Neural progenitor cell (in vitro differentiated cells): ENCODE measurements at regions not wholly inside any gene's neighbourhood (a gene's known extent, or its start where the extent isn't known, plus 50 kb on each side); places are given as distances from the start of the nearest gene placed in this dataset.

Experiments
- DNase-seq: peaks from one replicate; pipeline ENCODE4 v3.0.0-alpha.2; 2016; ENCODE audit warnings: low spot score
- H2AFZ ChIP-seq: fragments of 200-600 bp; sonication (generic); replicated peaks from 2 replicates; pipeline ENCODE4 v1.6.1; 2016; ENCODE audit warnings: antibody characterized with exemption
- H3F3A ChIP-seq: fragments of 200-600 bp; sonication (generic); 2 replicates; pipeline ENCODE4 v1.6.1; 2016; ENCODE audit warnings: antibody characterized with exemption, low read depth
- H3K27ac ChIP-seq: fragments of 200-600 bp; sonication (generic); 2 replicates; pipeline ENCODE4 v1.5.1; 2016; ENCODE audit warnings: mild to moderate bottlenecking
- H3K27me3 ChIP-seq: fragments of 200-600 bp; sonication (generic); 2 replicates; pipeline ENCODE4 v1.6.1; 2016; ENCODE audit warnings: mild to moderate bottlenecking, moderate library complexity
- H3K36me3 ChIP-seq: fragments of 200-600 bp; sonication (generic); 2 replicates; pipeline ENCODE4 v1.5.1; 2016
- H3K4me1 ChIP-seq: fragments of 200-600 bp; sonication (generic); 2 replicates; pipeline ENCODE4 v1.6.1; 2016; ENCODE audit warnings: mixed run types
- H3K4me2 ChIP-seq: fragments of 200-600 bp; sonication (generic); 2 replicates; pipeline ENCODE4 v1.6.1; 2016
- H3K4me3 ChIP-seq: fragments of 200-600 bp; sonication (generic); 2 replicates; pipeline ENCODE4 v1.5.1; 2016
- H3K79me2 ChIP-seq: fragments of 200-600 bp; sonication (generic); 2 replicates; pipeline ENCODE4 v1.6.1; 2016; ENCODE audit warnings: low read depth
- H3K9ac ChIP-seq: fragments of 200-600 bp; sonication (generic); 2 replicates; pipeline ENCODE4 v1.6.1; 2016
- H3K9me3 ChIP-seq: fragments of 200-600 bp; sonication (generic); 2 replicates; pipeline ENCODE4 v1.5.1; 2016; ENCODE audit warnings: low read depth
- H4K20me1 ChIP-seq: fragments of 200-600 bp; sonication (generic); 2 replicates; pipeline ENCODE4 v1.6.1; 2016; ENCODE audit warnings: low read depth
- H3K27ac Mint-ChIP-seq: 3 replicates; pipeline ENCODE4 v1.8.0; 2021; ENCODE audit warnings: mixed read lengths
- H3K27me3 Mint-ChIP-seq: 2 replicates; pipeline ENCODE4 v1.8.0; 2022; ENCODE audit warnings: low read depth, mild to moderate bottlenecking, inconsistent platforms, moderate library complexity, mixed read lengths; ENCODE audit not compliant: insufficient read depth
- H3K36me3 Mint-ChIP-seq: 3 replicates; pipeline ENCODE4 v1.8.0; 2021; ENCODE audit warnings: mixed read lengths
- H3K4me1 Mint-ChIP-seq: 3 replicates; pipeline ENCODE4 v1.8.0; 2021; ENCODE audit warnings: mixed read lengths
- H3K4me3 Mint-ChIP-seq: 3 replicates; pipeline ENCODE4 v1.8.0; 2021; ENCODE audit warnings: mild to moderate bottlenecking, moderate library complexity, mixed read lengths
- H3K9me3 Mint-ChIP-seq: 3 replicates; pipeline ENCODE4 v1.8.0; 2020; ENCODE audit warnings: mixed read lengths
- EZH2 ChIP-seq: fragments of 200-600 bp; sonication (generic); IDR thresholded peaks from 2 replicates; pipeline ENCODE4 v1.6.1; 2017; ENCODE audit warnings: antibody characterized with exemption, mild to moderate bottlenecking, moderate library complexity
- EZH2phosphoT487 ChIP-seq: fragments of 200-600 bp; sonication (generic); IDR thresholded peaks from 2 replicates; pipeline ENCODE4 v1.6.1; 2017; ENCODE audit warnings: antibody characterized with exemption
- TF ChIP-seq, protein P1 (sequence below): fragments of 200-600 bp; sonication (generic); IDR thresholded peaks from 2 replicates; pipeline ENCODE4 v1.5.1; 2017; ENCODE audit warnings: antibody characterized with exemption, mild to moderate bottlenecking

GRCh38 chr11:123284454-123284853 lies 89.4 kb upstream of the CLMP start:
- Mint-ChIP-seq H3K4me3 (no peak overlapping the region), H3K36me3 (peaks cover 2% of the 10 kb centered on the region), H3K27me3 (peaks cover 13% of the 10 kb centered on the region), H3K4me1 (peaks cover 16% of the 10 kb centered on the region), H3K27ac (no peak overlapping the region), H3K9me3 (no peaks in the 10 kb centered on the region)
- Histone ChIP-seq H3F3A (no peaks in the 10 kb centered on the region), H3K79me2 (no peaks in the 10 kb centered on the region), H2AFZ (no peak overlapping the region), H4K20me1 (no peaks in the 10 kb centered on the region), H3K9me3 (no peaks in the 10 kb centered on the region), H3K27me3 (no peaks in the 10 kb centered on the region), H3K27ac (no peak overlapping the region), H3K36me3 (no peaks in the 10 kb centered on the region), H3K4me2 (no peak overlapping the region), H3K9ac (no peak overlapping the region), H3K4me3 (no peak overlapping the region), H3K4me1 (no peaks in the 10 kb centered on the region)
- TF ChIP-seq, protein P1, sequence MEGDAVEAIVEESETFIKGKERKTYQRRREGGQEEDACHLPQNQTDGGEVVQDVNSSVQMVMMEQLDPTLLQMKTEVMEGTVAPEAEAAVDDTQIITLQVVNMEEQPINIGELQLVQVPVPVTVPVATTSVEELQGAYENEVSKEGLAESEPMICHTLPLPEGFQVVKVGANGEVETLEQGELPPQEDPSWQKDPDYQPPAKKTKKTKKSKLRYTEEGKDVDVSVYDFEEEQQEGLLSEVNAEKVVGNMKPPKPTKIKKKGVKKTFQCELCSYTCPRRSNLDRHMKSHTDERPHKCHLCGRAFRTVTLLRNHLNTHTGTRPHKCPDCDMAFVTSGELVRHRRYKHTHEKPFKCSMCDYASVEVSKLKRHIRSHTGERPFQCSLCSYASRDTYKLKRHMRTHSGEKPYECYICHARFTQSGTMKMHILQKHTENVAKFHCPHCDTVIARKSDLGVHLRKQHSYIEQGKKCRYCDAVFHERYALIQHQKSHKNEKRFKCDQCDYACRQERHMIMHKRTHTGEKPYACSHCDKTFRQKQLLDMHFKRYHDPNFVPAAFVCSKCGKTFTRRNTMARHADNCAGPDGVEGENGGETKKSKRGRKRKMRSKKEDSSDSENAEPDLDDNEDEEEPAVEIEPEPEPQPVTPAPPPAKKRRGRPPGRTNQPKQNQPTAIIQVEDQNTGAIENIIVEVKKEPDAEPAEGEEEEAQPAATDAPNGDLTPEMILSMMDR: no peak
- TF ChIP-seq EZH2phosphoT487: no peak
- no peak for TF ChIP-seq EZH2
- DNase-seq: no peak

DNA sequence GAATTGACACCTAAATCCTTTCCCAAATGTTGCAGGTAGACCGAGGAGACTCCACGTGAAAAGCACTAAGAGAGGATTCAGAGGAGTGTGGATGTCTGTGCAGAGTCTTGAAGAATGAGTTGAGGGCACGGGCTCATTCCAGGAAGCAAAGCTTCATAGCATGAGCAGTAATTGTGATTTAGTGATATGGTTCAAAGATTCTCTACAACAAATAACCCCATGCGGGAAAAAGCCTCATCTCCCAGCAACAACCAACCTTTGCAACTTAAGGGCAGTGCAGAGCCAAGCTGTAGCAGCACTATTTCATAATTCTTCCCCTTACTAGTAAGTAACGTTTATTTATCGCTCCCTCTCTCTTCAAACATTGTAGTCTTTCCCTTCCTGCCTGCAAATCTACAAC lies 87.5 kb upstream of the CLMP start:
- no peaks in the 10 kb centered on the region for H3K27me3 ChIP-seq
- Mint-ChIP-seq H3K27me3 (peaks cover 10% of the 10 kb centered on the region), H3K27ac (peak overlapping the region; percentile 16), H3K4me3 (no peak overlapping the region), H3K36me3 (no peaks in the 10 kb centered on the region), H3K9me3 (no peaks in the 10 kb centered on the region), H3K4me1 (peaks cover 14% of the 10 kb centered on the region)
- H4K20me1 ChIP-seq: no peaks in the 10 kb centered on the region
- DNase-seq: no peak
- H3F3A ChIP-seq: no peaks in the 10 kb centered on the region
- H3K79me2 ChIP-seq: no peaks in the 10 kb centered on the region
- TF ChIP-seq, protein P1: no peak
- TF ChIP-seq EZH2phosphoT487 (no peak), EZH2 (no peak)
- H3K9ac ChIP-seq: no peak overlapping the region
- H3K4me2 ChIP-seq: no peak overlapping the region
- no peak overlapping the region for H3K27ac ChIP-seq
- no peaks in the 10 kb centered on the region for H3K9me3 ChIP-seq
- no peak overlapping the region for H2AFZ ChIP-seq
- H3K4me1 ChIP-seq: no peaks in the 10 kb centered on the region
- H3K4me3 ChIP-seq: no peak overlapping the region
- no peaks in the 10 kb centered on the region for H3K36me3 ChIP-seq

- no peak overlapping the region for H2AFZ ChIP-seq
- no peak overlapping the region for H3K9ac ChIP-seq
- H3K4me3 ChIP-seq: no peak overlapping the region
- no peaks in the 10 kb centered on the region for H3K79me2 ChIP-seq
- H3K4me1 ChIP-seq: no peaks in the 10 kb centered on the region
- no peaks in the 10 kb centered on the region for H3F3A ChIP-seq
- TF ChIP-seq, protein P1: no peak
- TF ChIP-seq EZH2 (no peak), EZH2phosphoT487 (no peak)
- peaks cover 4% of the 10 kb centered on the region for H3K27me3 Mint-ChIP-seq
- H3K9me3 Mint-ChIP-seq: no peaks in the 10 kb centered on the region
- H3K27me3 ChIP-seq: no peaks in the 10 kb centered on the region
- no peak overlapping the region for H3K4me3 Mint-ChIP-seq
- no peak for DNase-seq
- H3K27ac Mint-ChIP-seq: no peak overlapping the region
- H3K4me1 Mint-ChIP-seq: no peaks in the 10 kb centered on the region
- H3K9me3 ChIP-seq: no peaks in the 10 kb centered on the region
- no peak overlapping the region for H3K4me2 ChIP-seq
- no peaks in the 10 kb centered on the region for H3K36me3 ChIP-seq
- no peak overlapping the region for H3K27ac ChIP-seq
- no peaks in the 10 kb centered on the region for H4K20me1 ChIP-seq
- H3K36me3 Mint-ChIP-seq: no peaks in the 10 kb centered on the region
Measured at GRCh38 chr11:123273616-123274015, 78.6 kb upstream of the CLMP start.
